Vagina (tissue), 2 donors: ENCODE measurements at regions not wholly inside any gene's neighbourhood (a gene's known extent, or its start where the extent isn't known, plus 50 kb on each side); places are given as distances from the start of the nearest gene placed in this dataset.

Source experiments
- CTCF ChIP-seq, 3 experiments: fragments of 450-650 bp in 2 of 3; fragments of 200-600 bp in 1 of 3; sonication (generic) in 1 of 3; IDR thresholded peaks; one replicate each; pipeline ENCODE4 v1.5.1; 2017 to 2019; ENCODE audit warnings: antibody characterized with exemption in 3 of 3, mild to moderate bottlenecking in 2 of 3, moderate library complexity in 2 of 3
- POLR2AphosphoS5 ChIP-seq, 2 donors: sonication (generic); formaldehyde crosslinking; IDR thresholded peaks; one replicate each; pipeline ENCODE4 v1.9.0; 2017; ENCODE audit warnings: antibody characterized with exemption in 2 of 2, mild to moderate bottlenecking in 2 of 2, low read depth in 1 of 2; ENCODE audit not compliant: insufficient read depth in 1 of 2

- TF ChIP-seq POLR2AphosphoS5 (IDR thresholded peaks at IDR 0.05; ENCODE audit: insufficient read depth in 1 of 2, low read depth in 1 of 2) (no peak), CTCF (IDR thresholded peaks at IDR 0.05) (no peak)
These were observed 511.7 kb upstream of the SGCD start for GRCh38 chr5:155815248-155815647.
